GM12878 (cell line): ENCODE measurements at regions not wholly inside any gene's neighbourhood (a gene's known extent, or its start where the extent isn't known, plus 50 kb on each side); places are given as distances from the start of the nearest gene placed in this dataset.
A peak's percentile ranks its signal among the peaks of the same experiment; 100 is the strongest.

ENCODE experiments used
- ATAC-seq: fragments of 200-7000 bp; cut with Tn5 transposase; 3 replicates; pipeline ENCODE4 v1.9.1; 2020; ENCODE audit warnings: mild to moderate bottlenecking, moderate library complexity
- BruUV-seq: library from RNA; stranded (reverse); fragments of 400-500 nt; replicated peaks from 2 replicates; lab custom pipeline; 2021; lab: Mats Ljungman, UMichigan
- CTCF ChIA-PET: fragments of 300-600 bp; sonication (Branson Sonifier 250); formaldehyde crosslinking; extraction: SDS; loops from one replicate; lab custom pipeline; 2021; ENCODE audit warnings: inconsistent platforms; lab: Yijun Ruan, JAX
- POLR2A ChIA-PET: fragments of 350-600 bp; formaldehyde crosslinking; extraction: SDS; loops from one replicate; lab custom pipeline; 2021; ENCODE audit warnings: inconsistent platforms; lab: Charles Lee
- RAD21 ChIA-PET: fragments of 300-600 bp; sonication (Branson Sonifier 250); formaldehyde crosslinking; loops from one replicate; lab custom pipeline; 2023; ENCODE audit warnings: antibody characterized with exemption; ENCODE audit not compliant: unreplicated experiment; lab: Charles Lee
- SMC1A ChIA-PET: fragments of 300-600 bp; sonication (Branson Sonifier 250); formaldehyde crosslinking; loops from one replicate; lab custom pipeline; 2023; ENCODE audit not compliant: unreplicated experiment, uncharacterized antibody; lab: Charles Lee
- DNase-seq: peaks from one replicate; pipeline ENCODE4 v3.0.0-alpha.2; 2011; ENCODE audit warnings: low read depth, low spot score
- FAIRE-seq: peaks from 3 replicates; lab custom pipeline; 2011; peaks lifted over from hg19 to GRCh38; lab: Jason Lieb, UNC
- H2AFZ ChIP-seq: 2 replicates; pipeline ENCODE4 v1.6.0; 2011; ENCODE audit warnings: low read depth, low read length, control low read depth; ENCODE audit not compliant: control insufficient read depth
- H3K27ac ChIP-seq: 2 replicates; pipeline ENCODE4 v1.5.1; 2011; ENCODE audit warnings: control low read depth; ENCODE audit not compliant: control insufficient read depth, insufficient read depth
- H3K27me3 ChIP-seq, 2 experiments: replicated peaks in 1 of 2; 2 replicates each; pipeline versions ENCODE4 v1.6.0 to v1.6.1; 2011; ENCODE audit warnings: low read length in 1 of 2; ENCODE audit not compliant: control insufficient read depth in 2 of 2, insufficient read depth in 2 of 2
- H3K36me3 ChIP-seq, 2 experiments: 2 replicates each; pipeline ENCODE4 v1.5.1; 2011; ENCODE audit warnings: low read length in 1 of 2; ENCODE audit not compliant: control insufficient read depth in 2 of 2, insufficient read depth in 2 of 2
- H3K4me1 ChIP-seq: 2 replicates; pipeline ENCODE4 v1.6.1; 2011; ENCODE audit warnings: mild to moderate bottlenecking, low read length, moderate library complexity, mixed read lengths; ENCODE audit not compliant: control insufficient read depth, insufficient read depth
- H3K4me2 ChIP-seq: 2 replicates; pipeline ENCODE4 v1.6.0; 2011; ENCODE audit warnings: control low read depth; ENCODE audit not compliant: control insufficient read depth, insufficient read depth
- H3K4me3 ChIP-seq: fragments of 200-600 bp; sonication (generic); 2 replicates; pipeline ENCODE4 v1.5.1; 2016
- H3K79me2 ChIP-seq: 2 replicates; pipeline ENCODE4 v1.6.0; 2011; ENCODE audit warnings: low read length; ENCODE audit not compliant: control insufficient read depth, insufficient read depth
- H3K9ac ChIP-seq: 2 replicates; pipeline ENCODE4 v1.8.0; 2011; ENCODE audit warnings: low read length, control low read depth, mixed read lengths; ENCODE audit not compliant: control insufficient read depth, insufficient read depth
- H3K9me3 ChIP-seq: replicated peaks from 3 replicates; pipeline ENCODE4 v1.5.1; 2011; ENCODE audit warnings: mild to moderate bottlenecking, low read length; ENCODE audit not compliant: control insufficient read depth, insufficient read depth
- H4K20me1 ChIP-seq: 2 replicates; pipeline ENCODE4 v1.6.0; 2011; ENCODE audit not compliant: control insufficient read depth, insufficient read depth
- BACH1 ChIP-seq: fragments of 450-650 bp; IDR thresholded peaks from 2 replicates; pipeline ENCODE4 v1.6.1; 2017; ENCODE audit warnings: mild to moderate bottlenecking, borderline replicate concordance
- BCL11A ChIP-seq: IDR thresholded peaks from 2 replicates; pipeline ENCODE4 v1.6.1; 2011; ENCODE audit warnings: low read depth, low read length
- BHLHE40 ChIP-seq, 2 experiments: fragments of 450-650 bp in 1 of 2; IDR thresholded peaks; 2 replicates each; pipeline ENCODE4 v1.6.1; 2011 to 2017; ENCODE audit warnings: low read depth in 2 of 2, borderline replicate concordance in 1 of 2, improper control_type of control experiment in 1 of 2, low read length in 1 of 2, mild to moderate bottlenecking in 1 of 2
- BMI1 ChIP-seq: fragments of 450-650 bp; IDR thresholded peaks from 2 replicates; pipeline ENCODE4 v1.6.1; 2016; ENCODE audit warnings: mild to moderate bottlenecking, moderate library complexity, borderline replicate concordance
- EGR1 ChIP-seq, 2 experiments: IDR thresholded peaks; 1 replicate in 1 of 2; 2 replicates in 1 of 2; pipeline ENCODE4 v1.6.1; 2011 to 2012; ENCODE audit warnings: low read depth in 2 of 2, low read length in 2 of 2, borderline replicate concordance in 1 of 2, mild to moderate bottlenecking in 1 of 2, moderate library complexity in 1 of 2
- FOS ChIP-seq: IDR thresholded peaks from 3 replicates; pipeline ENCODE4 v1.6.1; 2011; ENCODE audit warnings: borderline replicate concordance; ENCODE audit not compliant: insufficient read length; ENCODE audit errors: extremely low read depth
- IKZF1 ChIP-seq: fragments of 450-650 bp; conservative IDR thresholded peaks from 2 replicates; pipeline ENCODE4 v1.6.1; 2017; ENCODE audit warnings: antibody characterized with exemption, mild to moderate bottlenecking
- MXI1 ChIP-seq: fragments of 150-350 bp; IDR thresholded peaks from 2 replicates; pipeline ENCODE4 v1.6.1; 2011; ENCODE audit warnings: low read depth, mild to moderate bottlenecking, inconsistent platforms, low read length, improper control_type of control experiment
- NR2C1 ChIP-seq: fragments of 450-650 bp; IDR thresholded peaks from 2 replicates; pipeline ENCODE4 v1.6.1; 2017; ENCODE audit warnings: antibody characterized with exemption, mild to moderate bottlenecking, moderate library complexity
- PAX5 ChIP-seq: IDR thresholded peaks from 2 replicates; pipeline ENCODE4 v1.6.1; 2011; ENCODE audit warnings: low read depth, low read length, borderline replicate concordance
- SMAD1 ChIP-seq: fragments of 450-650 bp; IDR thresholded peaks from 2 replicates; pipeline ENCODE4 v1.6.1; 2018; ENCODE audit warnings: mild to moderate bottlenecking, low read depth; ENCODE audit not compliant: partially characterized antibody
- WGBS: methylation state at CpG from one replicate; pipeline ENCODE4 v1.1.6; 2016; ENCODE audit warnings: low lambda C conversion rate; ENCODE audit not compliant: insufficient replicate concordance, insufficient coverage; ENCODE audit errors: missing lambda C conversion rate; 5-methylcytosine and 5-hydroxymethylcytosine counted together
- in situ Hi-C: fragments of 300-500 bp; cut with MboI; formaldehyde crosslinking; loops from 9 replicates; pipeline ENCODE4 v1.14.3; 2018; ENCODE audit warnings: mixed read lengths
- intact Hi-C: fragments of 100-400 bp; cut with micrococcal nuclease; formaldehyde crosslinking; loops from one replicate; pipeline ENCODE4 v1.14.2; 2022; ENCODE audit not compliant: unreplicated experiment
- TF ChIP-seq, protein P1 (sequence below): fragments of 450-650 bp; IDR thresholded peaks from 2 replicates; pipeline ENCODE4 v1.6.1; 2014; ENCODE audit warnings: mild to moderate bottlenecking
- TF ChIP-seq, protein P2 (sequence below): fragments of 450-650 bp; formaldehyde crosslinking; IDR thresholded peaks from 2 replicates; pipeline ENCODE4 v1.5.0; 2022; ENCODE audit warnings: mild to moderate bottlenecking, missing genetic modification characterization

DNA sequence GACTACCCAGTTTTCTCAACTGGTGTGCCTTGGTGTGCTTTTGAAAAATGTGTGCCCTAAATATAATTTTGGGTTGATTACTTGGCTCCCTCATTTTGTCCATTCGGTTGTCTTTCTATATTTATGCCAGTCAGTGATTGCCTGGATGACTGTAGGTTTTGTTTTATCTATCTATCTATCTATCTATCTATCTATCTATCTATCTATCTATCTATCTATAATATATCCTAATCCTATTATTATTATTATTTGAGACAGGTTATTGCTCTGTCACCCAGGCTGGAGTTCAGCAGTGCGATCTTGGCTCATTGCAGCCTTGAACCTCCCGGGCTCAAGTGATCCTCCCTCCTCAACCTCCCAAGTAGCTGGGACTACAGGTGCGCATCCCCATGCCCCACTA lies 111.4 kb upstream of the GRK3 start:
- intact Hi-C loops = no loop called here
- POLR2A ChIA-PET = interaction anchor here (0.5 kb wide), 1 partner anchor 9 kb away, joined by 11 read pairs; no protein-coding TSS in a partner anchor
- BruUV-seq = no TSS peak
- no peak for ATAC-seq
- no peak for DNase-seq
- Histone ChIP-seq H4K20me1 (peaks cover 2% of the 10 kb centered on the region; the same call in 1 of the 2 replicates), H3K27me3 (no peaks in the 10 kb centered on the region), H3K27ac (no peak overlapping the region), H3K9ac (no peak overlapping the region), H3K36me3 (peaks cover 6% of the 10 kb centered on the region in 2 experiments; a peak in 2 of 4 replicates), H3K4me3 (no peak overlapping the region), H3K4me1 (no peaks in the 10 kb centered on the region), H3K4me2 (0 out of 2 replicates have a peak overlapping the region, but pooled peaks have one; percentile 59), H2AFZ (no peak overlapping the region), H3K79me2 (peaks cover 64% of the 10 kb centered on the region), H3K9me3 (no peaks in the 10 kb centered on the region)
- RAD21 ChIA-PET = interaction anchor here (1.2 kb wide), 1 partner anchor 90 kb away, joined by 3 read pairs; no protein-coding TSS in a partner anchor
- TF ChIP-seq BHLHE40 (IDR thresholded peaks at IDR 0.05; ENCODE audit: borderline replicate concordance in 1 of 2, low read depth in 2 of 2, low read length in 1 of 2) = no peak
- no peak for TF ChIP-seq NR2C1
- no peak for TF ChIP-seq FOS
- TF ChIP-seq EGR1 (IDR thresholded peaks at IDR 0.05; ENCODE audit: borderline replicate concordance in 1 of 2, low read depth in 2 of 2, low read length in 2 of 2) = no peak
- TF ChIP-seq IKZF1 = no peak
- no peak for TF ChIP-seq BCL11A
- no peak for TF ChIP-seq BMI1
- TF ChIP-seq, protein P1, sequence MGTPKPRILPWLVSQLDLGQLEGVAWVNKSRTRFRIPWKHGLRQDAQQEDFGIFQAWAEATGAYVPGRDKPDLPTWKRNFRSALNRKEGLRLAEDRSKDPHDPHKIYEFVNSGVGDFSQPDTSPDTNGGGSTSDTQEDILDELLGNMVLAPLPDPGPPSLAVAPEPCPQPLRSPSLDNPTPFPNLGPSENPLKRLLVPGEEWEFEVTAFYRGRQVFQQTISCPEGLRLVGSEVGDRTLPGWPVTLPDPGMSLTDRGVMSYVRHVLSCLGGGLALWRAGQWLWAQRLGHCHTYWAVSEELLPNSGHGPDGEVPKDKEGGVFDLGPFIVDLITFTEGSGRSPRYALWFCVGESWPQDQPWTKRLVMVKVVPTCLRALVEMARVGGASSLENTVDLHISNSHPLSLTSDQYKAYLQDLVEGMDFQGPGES = no peak
- no peak for TF ChIP-seq SMAD1
- no peak for TF ChIP-seq MXI1
- TF ChIP-seq PAX5 = no peak
- TF ChIP-seq, protein P2, sequence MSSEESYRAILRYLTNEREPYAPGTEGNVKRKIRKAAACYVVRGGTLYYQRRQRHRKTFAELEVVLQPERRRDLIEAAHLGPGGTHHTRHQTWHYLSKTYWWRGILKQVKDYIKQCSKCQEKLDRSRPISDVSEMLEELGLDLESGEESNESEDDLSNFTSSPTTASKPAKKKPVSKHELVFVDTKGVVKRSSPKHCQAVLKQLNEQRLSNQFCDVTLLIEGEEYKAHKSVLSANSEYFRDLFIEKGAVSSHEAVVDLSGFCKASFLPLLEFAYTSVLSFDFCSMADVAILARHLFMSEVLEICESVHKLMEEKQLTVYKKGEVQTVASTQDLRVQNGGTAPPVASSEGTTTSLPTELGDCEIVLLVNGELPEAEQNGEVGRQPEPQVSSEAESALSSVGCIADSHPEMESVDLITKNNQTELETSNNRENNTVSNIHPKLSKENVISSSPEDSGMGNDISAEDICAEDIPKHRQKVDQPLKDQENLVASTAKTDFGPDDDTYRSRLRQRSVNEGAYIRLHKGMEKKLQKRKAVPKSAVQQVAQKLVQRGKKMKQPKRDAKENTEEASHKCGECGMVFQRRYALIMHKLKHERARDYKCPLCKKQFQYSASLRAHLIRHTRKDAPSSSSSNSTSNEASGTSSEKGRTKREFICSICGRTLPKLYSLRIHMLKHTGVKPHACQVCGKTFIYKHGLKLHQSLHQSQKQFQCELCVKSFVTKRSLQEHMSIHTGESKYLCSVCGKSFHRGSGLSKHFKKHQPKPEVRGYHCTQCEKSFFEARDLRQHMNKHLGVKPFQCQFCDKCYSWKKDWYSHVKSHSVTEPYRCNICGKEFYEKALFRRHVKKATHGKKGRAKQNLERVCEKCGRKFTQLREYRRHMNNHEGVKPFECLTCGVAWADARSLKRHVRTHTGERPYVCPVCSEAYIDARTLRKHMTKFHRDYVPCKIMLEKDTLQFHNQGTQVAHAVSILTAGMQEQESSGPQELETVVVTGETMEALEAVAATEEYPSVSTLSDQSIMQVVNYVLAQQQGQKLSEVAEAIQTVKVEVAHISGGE = no peak
- TF ChIP-seq BACH1 = no peak
- SMC1A ChIA-PET = interaction anchor here (1.0 to 1.3 kb wide), 2 partner anchors 91 kb away, joined by 3 to 4 read pairs; no protein-coding TSS in a partner anchor
- 97% methylated on average over 4 of the region's 4 CpGs for WGBS
- no peak for FAIRE-seq
- in situ Hi-C loops = no loop called here
- CTCF ChIA-PET = interaction anchor here (0.8 to 1.5 kb wide), 3 partner anchors 10 to 320 kb away, joined by 3 to 4 read pairs (median 3); no protein-coding TSS in a partner anchor
